OCI-LY7 (cell line): ENCODE measurements at regions not wholly inside any gene's neighbourhood (a gene's known extent, or its start where the extent isn't known, plus 50 kb on each side); places are given as distances from the start of the nearest gene placed in this dataset.

Source experiments
- BruUV-seq: library from RNA; stranded (reverse); fragments of 400-500 nt; replicated peaks from 2 replicates; lab custom pipeline; 2021; lab: Mats Ljungman, UMichigan
- CTCF ChIA-PET: fragments of 300-600 bp; sonication (Branson Sonifier 250); formaldehyde crosslinking; loops from one replicate; lab custom pipeline; 2022; ENCODE audit warnings: antibody characterized with exemption; ENCODE audit not compliant: unreplicated experiment; lab: Charles Lee
- POLR2A ChIA-PET: fragments of 300-600 bp; sonication (Branson Sonifier 250); formaldehyde crosslinking; loops from one replicate; lab custom pipeline; 2022; ENCODE audit warnings: antibody characterized with exemption; lab: Charles Lee
- DNase-seq: peaks from one replicate; pipeline ENCODE4 v3.0.0-alpha.2; 2015; ENCODE audit warnings: low spot score
- H2AFZ ChIP-seq: fragments of 200-600 bp; sonication (generic), shearing (Covaris generic); 2 replicates; pipeline ENCODE4 v1.6.1; 2014; ENCODE audit warnings: mild to moderate bottlenecking, antibody characterized with exemption, low read length, moderate library complexity
- H3K27ac ChIP-seq: fragments of 200-600 bp; sonication (generic); 2 replicates; pipeline ENCODE4 v1.5.1; 2014; ENCODE audit warnings: mixed run types, low read depth, mild to moderate bottlenecking, moderate library complexity, low read length, inconsistent platforms; ENCODE audit not compliant: poor library complexity, severe bottlenecking
- H3K36me3 ChIP-seq: fragments of 200-600 bp; sonication (generic); 2 replicates; pipeline ENCODE4 v1.6.1; 2014; ENCODE audit warnings: mild to moderate bottlenecking, antibody characterized with exemption, low read length, moderate library complexity, mixed read lengths; ENCODE audit not compliant: insufficient read depth
- H3K4me1 ChIP-seq: fragments of 200-600 bp; sonication (generic); 2 replicates; pipeline ENCODE4 v1.5.1; 2014; ENCODE audit warnings: mild to moderate bottlenecking, low read length; ENCODE audit not compliant: insufficient read depth, poor library complexity, severe bottlenecking
- H3K4me2 ChIP-seq: fragments of 200-600 bp; sonication (generic); 2 replicates; pipeline ENCODE4 v1.6.1; 2014; ENCODE audit warnings: mild to moderate bottlenecking, low read length
- H3K4me3 ChIP-seq: fragments of 200-600 bp; sonication (generic); 2 replicates; pipeline ENCODE4 v1.5.1; 2014; ENCODE audit warnings: mild to moderate bottlenecking, low read depth, low read length; ENCODE audit not compliant: poor library complexity, severe bottlenecking
- H3K79me2 ChIP-seq: fragments of 200-600 bp; sonication (generic); 2 replicates; pipeline ENCODE4 v1.6.1; 2016; ENCODE audit warnings: low read depth, mild to moderate bottlenecking, low read length, moderate library complexity, mixed read lengths; ENCODE audit not compliant: insufficient read depth
- H3K9me2 ChIP-seq: fragments of 200-600 bp; sonication (generic); 2 replicates; pipeline ENCODE4 v1.6.1; 2016; ENCODE audit warnings: mild to moderate bottlenecking, low read length, mixed read lengths; ENCODE audit not compliant: insufficient read depth
- H3K9me3 ChIP-seq: fragments of 200-600 bp; sonication (generic); 2 replicates; pipeline ENCODE4 v1.6.1; 2014; ENCODE audit warnings: mild to moderate bottlenecking, mixed run types, low read length, mixed read lengths
- H4K20me1 ChIP-seq: fragments of 200-600 bp; sonication (generic); 2 replicates; pipeline ENCODE4 v1.6.1; 2014; ENCODE audit warnings: mild to moderate bottlenecking, antibody characterized with exemption, low read length, moderate library complexity, mixed read lengths; ENCODE audit not compliant: insufficient read depth
- CTCF ChIP-seq: fragments of 200-600 bp; sonication (generic); conservative IDR thresholded peaks from 2 replicates; pipeline ENCODE4 v1.5.1; 2014; ENCODE audit warnings: mild to moderate bottlenecking, antibody characterized with exemption, low read length, moderate library complexity, mixed read lengths
- EZH2phosphoT487 ChIP-seq: fragments of 200-600 bp; sonication (generic); IDR thresholded peaks from 2 replicates; pipeline ENCODE4 v1.6.1; 2018; ENCODE audit warnings: low read depth, borderline replicate concordance, mild to moderate bottlenecking, mixed run types, antibody characterized with exemption, low read length, moderate library complexity, mixed read lengths
- intact Hi-C: fragments of 100-400 bp; cut with micrococcal nuclease; formaldehyde crosslinking; loops from one replicate; pipeline ENCODE4 v1.10.0; 2022; ENCODE audit not compliant: unreplicated experiment

GRCh38 chr11:87555101-87555500 lies 517.4 kb downstream of the TMEM135 start:
- intact Hi-C loops: no loop called here
- CTCF ChIA-PET: no interaction called here
- POLR2A ChIA-PET: interaction anchor here (0.9 to 1.7 kb wide), 3 partner anchors 10 to 17 kb away, joined by 3 to 7 read pairs (median 5); no protein-coding TSS in a partner anchor
- no peaks in the 10 kb centered on the region for H3K4me1 ChIP-seq
- no peaks in the 10 kb centered on the region for H4K20me1 ChIP-seq
- no peaks in the 10 kb centered on the region for H3K9me3 ChIP-seq
- BruUV-seq: no TSS peak
- H3K4me2 ChIP-seq: no peak overlapping the region
- no peaks in the 10 kb centered on the region for H3K79me2 ChIP-seq
- peaks cover 12% of the 10 kb centered on the region; the same call in 1 of the 2 replicates for H3K36me3 ChIP-seq
- H3K27ac ChIP-seq: no peak overlapping the region
- H3K9me2 ChIP-seq: no peaks in the 10 kb centered on the region
- no peak for TF ChIP-seq EZH2phosphoT487
- no peak for TF ChIP-seq CTCF
- no peak overlapping the region for H2AFZ ChIP-seq
- no peak overlapping the region for H3K4me3 ChIP-seq
- DNase-seq: no peak

GRCh38 chr11:87548797-87549196 lies 511.1 kb downstream of the TMEM135 start:
- intact Hi-C loops: no loop called here
- no peak overlapping the region for H2AFZ ChIP-seq
- TF ChIP-seq CTCF (no peak), EZH2phosphoT487 (no peak)
- H3K79me2 ChIP-seq: no peaks in the 10 kb centered on the region
- ChIA-PET POLR2A (interaction anchor here (1.0 kb wide), 1 partner anchor 8 kb away, joined by 6 read pairs; no protein-coding TSS in a partner anchor), CTCF (no interaction called here)
- 0 out of 2 replicates have a peak, but pooled peaks cover 5% of the 10 kb centered on the region for H3K36me3 ChIP-seq
- H3K4me3 ChIP-seq: no peak overlapping the region
- H3K4me2 ChIP-seq: no peak overlapping the region
- DNase-seq: no peak
- no peaks in the 10 kb centered on the region for H3K4me1 ChIP-seq
- no peaks in the 10 kb centered on the region for H3K9me2 ChIP-seq
- BruUV-seq: no TSS peak
- H4K20me1 ChIP-seq: no peaks in the 10 kb centered on the region
- peaks cover 16% of the 10 kb centered on the region for H3K9me3 ChIP-seq
- H3K27ac ChIP-seq: no peak overlapping the region

- Histone ChIP-seq H3K4me3 (no peak overlapping the region), H4K20me1 (no peaks in the 10 kb centered on the region), H3K9me2 (no peaks in the 10 kb centered on the region), H3K27ac (no peak overlapping the region), H3K9me3 (peaks cover 34% of the 10 kb centered on the region), H3K4me2 (no peak overlapping the region), H2AFZ (no peak overlapping the region), H3K4me1 (no peaks in the 10 kb centered on the region), H3K79me2 (no peaks in the 10 kb centered on the region), H3K36me3 (no peaks in the 10 kb centered on the region)
- BruUV-seq: no TSS peak
- POLR2A ChIA-PET: interaction anchor here (1.0 to 1.4 kb wide), 2 partner anchors 12 to 20 kb away, joined by 3 read pairs; no protein-coding TSS in a partner anchor
- no peak for TF ChIP-seq CTCF
- TF ChIP-seq EZH2phosphoT487: no peak
- intact Hi-C loops: no loop called here
- no peak for DNase-seq
- CTCF ChIA-PET: no interaction called here
Measured at GRCh38 chr11:87545858-87546257, 508.1 kb downstream of the TMEM135 start.
